Pulmonary artery endothelial cell (primary cell): ENCODE measurements at regions not wholly inside any gene's neighbourhood (a gene's known extent, or its start where the extent isn't known, plus 50 kb on each side); places are given as distances from the start of the nearest gene placed in this dataset.
A peak's percentile ranks its signal among the peaks of the same experiment; 100 is the strongest.

ENCODE experiments used
- DNase-seq: peaks from one replicate; pipeline ENCODE4 v3.0.0-alpha.2; 2011; ENCODE audit warnings: low read depth, low spot score

- DNase-seq, result no peak
These were observed 227.5 kb downstream of the C1D start for GRCh38 chr2:67835266-67835665.

GRCh38 chr2:67836866-67837265 is 225.9 kb downstream of the C1D start:
- no peak for DNase-seq

- no peak for DNase-seq
These were observed 224.6 kb downstream of the C1D start for GRCh38 chr2:67838205-67838604.

GRCh38 chr2:67839242-67839641 is 223.6 kb downstream of the C1D start:
- no peak for DNase-seq

- no peak for DNase-seq
These were observed 223.1 kb downstream of the C1D start for GRCh38 chr2:67839668-67840067.

GRCh38 chr2:67840460-67841068 is 222.2 kb downstream of the C1D start:
- peak; percentile 57 for DNase-seq

GRCh38 chr2:67841711-67842110 is 221.1 kb downstream of the C1D start:
- no peak for DNase-seq

GRCh38 chr2:67842375-67842959 is 220.3 kb downstream of the C1D start:
- no peak for DNase-seq

- no peak for DNase-seq
These were observed 218.7 kb downstream of the C1D start for GRCh38 chr2:67844024-67844540.

GRCh38 chr2:67845621-67846369 is 217.0 kb downstream of the C1D start:
- no peak for DNase-seq

- DNase-seq, result peak; percentile 79
These were observed 216.3 kb downstream of the C1D start for GRCh38 chr2:67846370-67847070.

- DNase-seq, result no peak
These were observed 214.1 kb downstream of the C1D start for GRCh38 chr2:67848551-67849285.

GRCh38 chr2:67851016-67851415 is 211.8 kb downstream of the C1D start:
- DNase-seq, result no peak

- DNase-seq, result no peak
These were observed 210.6 kb downstream of the C1D start for GRCh38 chr2:67851956-67852824.

GRCh38 chr2:67854103-67854743 is 208.6 kb downstream of the C1D start:
- no peak for DNase-seq

- DNase-seq, result no peak
These were observed 208.0 kb downstream of the C1D start for GRCh38 chr2:67854798-67855197.

GRCh38 chr2:67856866-67857265 is 205.9 kb downstream of the C1D start:
- no peak for DNase-seq

- DNase-seq, result no peak
These were observed 205.0 kb downstream of the C1D start for GRCh38 chr2:67857836-67858235.

GRCh38 chr2:67858886-67859285 is 203.9 kb downstream of the C1D start:
- DNase-seq, result no peak

- no peak for DNase-seq
These were observed 196.9 kb downstream of the C1D start for GRCh38 chr2:67865917-67866316.
